H1 (cell line): ENCODE measurements at regions not wholly inside any gene's neighbourhood (a gene's known extent, or its start where the extent isn't known, plus 50 kb on each side); places are given as distances from the start of the nearest gene placed in this dataset.

Source experiments
- CTCF ChIA-PET: fragments of 300-600 bp; sonication (Branson Sonifier 250); formaldehyde crosslinking; loops from one replicate; lab custom pipeline; 2021; ENCODE audit not compliant: partially characterized antibody; lab: Charles Lee
- POLR2A ChIA-PET: fragments of 300-600 bp; sonication (Branson Sonifier 250); formaldehyde crosslinking; loops from one replicate; lab custom pipeline; 2021; ENCODE audit warnings: inconsistent platforms; ENCODE audit not compliant: partially characterized antibody; lab: Charles Lee
- DNase-seq, 2 experiments: peaks; one replicate each; pipeline versions ENCODE4 v3.0.0 to v3.0.0-alpha.2; 2010 to 2022; ENCODE audit warnings: low spot score in 2 of 2, low read depth in 1 of 2, mixed read lengths in 1 of 2
- FAIRE-seq: peaks from 2 replicates; lab custom pipeline; 2011; peaks lifted over from hg19 to GRCh38; lab: Jason Lieb, UNC
- H2AFZ ChIP-seq: 2 replicates; pipeline ENCODE4 v1.8.1; 2012; ENCODE audit warnings: low read length, inconsistent platforms
- H2AK5ac ChIP-seq: 2 replicates; pipeline ENCODE4 v1.6.1; 2013; ENCODE audit warnings: low read depth, low read length
- H2BK120ac ChIP-seq: replicated peaks from 2 replicates; pipeline ENCODE3; 2013; ENCODE audit warnings: low read depth, low read length, inconsistent platforms
- H2BK12ac ChIP-seq: 2 replicates; pipeline ENCODE4 v1.6.1; 2013; ENCODE audit warnings: low read depth, low read length
- H2BK15ac ChIP-seq: 2 replicates; pipeline ENCODE4 v1.6.1; 2013; ENCODE audit warnings: low read length
- H2BK20ac ChIP-seq: 2 replicates; pipeline ENCODE4 v1.6.1; 2013; ENCODE audit warnings: low read length
- H2BK5ac ChIP-seq: 2 replicates; pipeline ENCODE4 v1.6.1; 2013; ENCODE audit warnings: low read depth, low read length
- H3K14ac ChIP-seq: 2 replicates; pipeline ENCODE4 v1.6.1; 2013; ENCODE audit warnings: inconsistent platforms; ENCODE audit not compliant: insufficient read length
- H3K18ac ChIP-seq: 2 replicates; pipeline ENCODE4 v1.6.1; 2013; ENCODE audit warnings: low read length; ENCODE audit errors: extremely low read depth
- H3K23ac ChIP-seq: 2 replicates; pipeline ENCODE4 v1.6.1; 2013; ENCODE audit warnings: inconsistent platforms; ENCODE audit not compliant: insufficient read length
- H3K23me2 ChIP-seq: 2 replicates; pipeline ENCODE4 v1.6.1; 2013; ENCODE audit warnings: low read depth, low read length
- H3K27ac ChIP-seq: 2 replicates; pipeline ENCODE4 v1.6.1; 2011; ENCODE audit warnings: low read depth, low read length, inconsistent platforms
- H3K27me3 ChIP-seq, 4 experiments: replicated peaks in 1 of 4; 1 replicate in 1 of 4; 2 replicates in 3 of 4; pipeline versions ENCODE4 v1.6.1 to v1.8.1; 2011 to 2013; ENCODE audit warnings: low read length in 3 of 4, mild to moderate bottlenecking in 3 of 4, inconsistent platforms in 2 of 4, mixed read lengths in 2 of 4, moderate library complexity in 1 of 4; ENCODE audit not compliant: control insufficient read depth in 3 of 4, insufficient read depth in 3 of 4; ENCODE audit errors: extremely low read depth in 1 of 4
- H3K36me3 ChIP-seq, 4 experiments: 2 replicates each; pipeline versions ENCODE4 v1.6.1 to v1.8.1; 2011 to 2013; ENCODE audit warnings: mild to moderate bottlenecking in 4 of 4, low read length in 3 of 4, moderate library complexity in 2 of 4, control low read depth in 1 of 4, inconsistent platforms in 1 of 4; ENCODE audit not compliant: insufficient read depth in 4 of 4, control insufficient read depth in 2 of 4
- H3K4ac ChIP-seq: replicated peaks from 2 replicates; pipeline ENCODE3; 2013; ENCODE audit warnings: low read length, low read depth, mixed read lengths, inconsistent platforms; ENCODE audit not compliant: insufficient read length
- H3K4me1 ChIP-seq, 4 experiments: replicated peaks in 1 of 4; 1 replicate in 1 of 4; 2 replicates in 3 of 4; pipeline versions ENCODE4 v1.6.1 to v1.8.1; 2011 to 2013; ENCODE audit warnings: low read length in 3 of 4, inconsistent platforms in 2 of 4, mixed read lengths in 1 of 4; ENCODE audit not compliant: insufficient read depth in 4 of 4, control insufficient read depth in 3 of 4
- H3K4me2 ChIP-seq, 2 experiments: 2 replicates each; pipeline versions ENCODE4 v1.6.1 to v1.8.1; 2011 to 2013; ENCODE audit warnings: low read depth in 2 of 2, low read length in 2 of 2, control low read depth in 1 of 2, inconsistent platforms in 1 of 2, mild to moderate bottlenecking in 1 of 2; ENCODE audit not compliant: insufficient read depth in 1 of 2
- H3K4me3 ChIP-seq, 4 experiments: fragments of 200-600, 300-600 bp in 1 of 4; sonication (generic), shearing (Covaris generic), sonication (Bioruptor Twin) in 1 of 4; 2 replicates each; pipeline versions ENCODE4 v1.5.1 to v1.8.1; 2011 to 2016; ENCODE audit warnings: low read length in 4 of 4, low read depth in 3 of 4, control low read depth in 2 of 4, inconsistent platforms in 2 of 4, mild to moderate bottlenecking in 2 of 4, mixed read lengths in 1 of 4, moderate library complexity in 1 of 4; ENCODE audit not compliant: insufficient read depth in 2 of 4; ENCODE audit errors: extremely low read depth in 1 of 4
- H3K56ac ChIP-seq: replicated peaks from 2 replicates; pipeline ENCODE3; 2013; ENCODE audit warnings: low read depth, mild to moderate bottlenecking, mixed read lengths, low read length, inconsistent platforms; ENCODE audit not compliant: insufficient read length
- H3K79me1 ChIP-seq: 2 replicates; pipeline ENCODE4 v1.6.1; 2013; ENCODE audit warnings: low read depth, low read length, control low read depth
- H3K79me2 ChIP-seq, 2 experiments: 2 replicates each; pipeline versions ENCODE4 v1.6.1 to v1.8.1; 2012 to 2013; ENCODE audit warnings: low read length in 2 of 2, mild to moderate bottlenecking in 2 of 2, inconsistent platforms in 1 of 2; ENCODE audit not compliant: insufficient read depth in 2 of 2, control insufficient read depth in 1 of 2
- H3K9ac ChIP-seq, 4 experiments: replicated peaks in 1 of 4; 1 replicate in 1 of 4; 2 replicates in 3 of 4; pipeline versions ENCODE4 v1.6.1 to v1.8.1; 2011 to 2013; ENCODE audit warnings: low read depth in 3 of 4, low read length in 3 of 4, control low read depth in 2 of 4, mild to moderate bottlenecking in 2 of 4, moderate library complexity in 2 of 4, inconsistent platforms in 1 of 4; ENCODE audit errors: extremely low read depth in 1 of 4
- H3K9me3 ChIP-seq, 2 experiments: 2 replicates each; pipeline versions ENCODE4 v1.6.1 to v1.8.1; 2012 to 2013; ENCODE audit warnings: mild to moderate bottlenecking in 2 of 2, moderate library complexity in 2 of 2, control low read depth in 1 of 2, inconsistent platforms in 1 of 2, low read depth in 1 of 2, low read length in 1 of 2, mixed read lengths in 1 of 2; ENCODE audit not compliant: insufficient read depth in 2 of 2
- H4K20me1 ChIP-seq, 2 experiments: replicated peaks in 1 of 2; 2 replicates each; pipeline versions ENCODE3 to v1.8.1; 2011 to 2013; ENCODE audit warnings: inconsistent platforms in 2 of 2, low read length in 2 of 2, mild to moderate bottlenecking in 1 of 2; ENCODE audit not compliant: insufficient read depth in 2 of 2, control insufficient read depth in 1 of 2
- H4K5ac ChIP-seq: 2 replicates; pipeline ENCODE4 v1.6.1; 2013; ENCODE audit warnings: low read length, low read depth, mixed read lengths, inconsistent platforms; ENCODE audit not compliant: insufficient read length
- H4K8ac ChIP-seq: 2 replicates; pipeline ENCODE4 v1.8.0; 2013; ENCODE audit warnings: mild to moderate bottlenecking, moderate library complexity, low read length, inconsistent platforms; ENCODE audit not compliant: insufficient read depth; ENCODE audit errors: extremely low read depth
- H4K91ac ChIP-seq: replicated peaks from 2 replicates; pipeline ENCODE3; 2013; ENCODE audit warnings: low read length, mixed read lengths, inconsistent platforms; ENCODE audit not compliant: insufficient read length
- CEBPB ChIP-seq: IDR thresholded peaks from 2 replicates; pipeline ENCODE4 v1.6.1; 2012; ENCODE audit warnings: low read depth, low read length
- CHD1 ChIP-seq: IDR thresholded peaks from 2 replicates; pipeline ENCODE4 v1.6.1; 2012; ENCODE audit warnings: low read depth, low read length, improper control_type of control experiment
- EP300 ChIP-seq, 2 experiments: IDR thresholded peaks; 1 replicate in 1 of 2; 2 replicates in 1 of 2; pipeline ENCODE4 v1.6.1; 2011 to 2012; ENCODE audit warnings: low read depth in 2 of 2, low read length in 2 of 2, mild to moderate bottlenecking in 2 of 2, borderline replicate concordance in 1 of 2, inconsistent platforms in 1 of 2, moderate library complexity in 1 of 2
- GABPA ChIP-seq: IDR thresholded peaks from 2 replicates; pipeline ENCODE4 v1.6.1; 2011; ENCODE audit warnings: mild to moderate bottlenecking, low read length, moderate library complexity, borderline replicate concordance; ENCODE audit not compliant: insufficient read depth
- HDAC2 ChIP-seq, 2 experiments: fragments of 300-600 bp in 1 of 2; sonication (generic) in 1 of 2; IDR thresholded peaks; 2 replicates each; pipeline ENCODE4 v1.6.1; 2011 to 2012; ENCODE audit warnings: low read depth in 2 of 2, low read length in 2 of 2, mild to moderate bottlenecking in 2 of 2, moderate library complexity in 2 of 2, borderline replicate concordance in 1 of 2, inconsistent platforms in 1 of 2
- JUN ChIP-seq: IDR thresholded peaks from 2 replicates; pipeline ENCODE4 v1.6.1; 2011; ENCODE audit warnings: low read depth, mild to moderate bottlenecking, improper control_type of control experiment, low read length
- RAD21 ChIP-seq, 2 experiments: IDR thresholded peaks in 1 of 2; conservative IDR thresholded peaks in 1 of 2; 2 replicates each; pipeline ENCODE4 v1.6.1; 2011; ENCODE audit warnings: low read depth in 2 of 2, low read length in 2 of 2, improper control_type of control experiment in 1 of 2, inconsistent platforms in 1 of 2, mild to moderate bottlenecking in 1 of 2, moderate library complexity in 1 of 2
- RFX5 ChIP-seq: IDR thresholded peaks from 2 replicates; pipeline ENCODE4 v1.6.1; 2011; ENCODE audit warnings: low read depth, low read length, improper control_type of control experiment, borderline replicate concordance
- SRF ChIP-seq: IDR thresholded peaks from 2 replicates; pipeline ENCODE4 v1.6.1; 2011; ENCODE audit warnings: mild to moderate bottlenecking, low read depth, low read length, moderate library complexity
- ZNF274 ChIP-seq: IDR thresholded peaks from 2 replicates; pipeline ENCODE4 v1.7.0; 2012; ENCODE audit warnings: low read length, borderline replicate concordance; ENCODE audit errors: extremely low read depth
- WGBS, 2 experiments: shearing (Covaris generic) in 1 of 2; methylation state at CpG; one replicate each; pipeline versions ENCODE4 v1.1.6 to v1.1.7; 2013 to 2015; ENCODE audit warnings: low lambda C conversion rate in 2 of 2, mixed read lengths in 2 of 2, inconsistent platforms in 1 of 2, low coverage in 1 of 2, missing lambda C conversion rate in 1 of 2; ENCODE audit not compliant: insufficient replicate concordance in 2 of 2, insufficient coverage in 1 of 2, insufficient read length in 1 of 2; ENCODE audit errors: extremely low coverage in 1 of 2, missing lambda C conversion rate in 1 of 2; 5-methylcytosine and 5-hydroxymethylcytosine counted together
- TF ChIP-seq, protein P1 (sequence below): IDR thresholded peaks from 2 replicates; pipeline ENCODE4 v1.6.1; 2011; ENCODE audit warnings: low read depth, mild to moderate bottlenecking, low read length; ENCODE audit not compliant: insufficient read depth

DNA sequence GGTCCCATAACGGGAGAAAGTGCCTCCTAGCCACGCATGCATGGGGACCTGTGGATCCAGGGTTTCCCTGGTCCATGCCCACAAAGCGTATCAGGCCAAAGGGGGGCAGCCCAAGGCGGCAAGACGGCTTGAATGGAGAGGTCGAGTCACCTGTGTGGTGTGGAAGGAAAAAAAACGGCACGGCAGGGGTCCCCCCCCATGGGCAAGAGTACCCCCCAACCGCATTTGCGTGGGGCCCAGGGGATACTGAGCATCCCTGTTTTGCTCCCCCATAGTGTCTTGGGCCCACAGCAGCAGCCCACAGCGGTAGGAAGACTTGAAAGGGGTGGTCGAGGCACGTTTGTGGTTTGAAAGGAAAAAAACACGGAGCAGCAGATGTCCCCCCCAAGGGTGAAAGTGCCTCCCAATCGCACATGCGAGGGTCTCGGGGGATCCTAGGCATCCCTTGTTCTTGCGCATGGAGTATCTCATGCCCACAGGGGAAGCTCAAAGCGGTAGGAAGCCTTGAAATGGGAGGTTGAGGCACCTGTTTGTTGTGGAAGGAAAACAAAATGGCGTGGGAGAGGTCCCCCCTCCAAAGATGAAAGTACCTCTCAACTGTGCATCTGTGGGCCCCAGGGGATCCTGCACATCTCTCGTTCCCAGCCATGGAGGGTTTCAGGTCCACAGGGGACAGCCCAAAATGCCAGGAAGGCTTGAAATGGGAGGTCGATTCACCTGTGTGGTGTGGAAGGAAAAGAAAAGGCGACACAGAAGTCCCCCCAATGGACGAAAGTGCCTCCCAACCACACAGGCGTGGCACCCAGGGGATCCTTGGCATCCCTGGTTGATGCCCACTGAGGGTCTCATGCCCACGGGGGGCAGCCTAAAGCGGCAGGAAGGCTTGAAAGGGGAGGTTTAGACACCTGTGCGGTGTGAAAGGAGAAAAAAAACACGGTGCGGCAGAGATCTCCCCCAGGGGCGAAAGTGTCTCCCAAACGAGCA is 577.5 kb downstream of the ALG10 start:
- 80% methylated on average over 32 of the region's 32 CpGs; no CpG with 5 or more reads in 1 of the 2 experiments for WGBS, 2 experiments
- H3K4me3 ChIP-seq = no peak overlapping the region
- H4K20me1 ChIP-seq = no peaks in the 10 kb centered on the region
- no peak overlapping the region for H2AK5ac ChIP-seq
- ChIA-PET CTCF (no interaction called here), POLR2A (no interaction called here)
- no peak overlapping the region for H3K18ac ChIP-seq
- H3K79me1 ChIP-seq = no peaks in the 10 kb centered on the region
- H3K27ac ChIP-seq = no peak overlapping the region
- no peak overlapping the region for H3K9ac ChIP-seq
- no peak overlapping the region for H4K5ac ChIP-seq
- no peak overlapping the region for H2AFZ ChIP-seq
- no peaks in the 10 kb centered on the region for H3K36me3 ChIP-seq
- H4K91ac ChIP-seq = no peak overlapping the region
- no peak overlapping the region for H3K56ac ChIP-seq
- H3K79me2 ChIP-seq = no peaks in the 10 kb centered on the region
- no peak overlapping the region; the same call in 1 of the 2 replicates for H4K8ac ChIP-seq
- H2BK15ac ChIP-seq = no peak overlapping the region
- H2BK20ac ChIP-seq = no peak overlapping the region
- H2BK120ac ChIP-seq = no peak overlapping the region
- H3K23me2 ChIP-seq = no peaks in the 10 kb centered on the region
- H3K4ac ChIP-seq = no peak overlapping the region
- H3K9me3 ChIP-seq = peaks cover 85 to 99% of the 10 kb centered on the region in 2 experiments
- H3K14ac ChIP-seq = no peak overlapping the region
- H3K27me3 ChIP-seq = no peaks in the 10 kb centered on the region
- no peaks in the 10 kb centered on the region for H3K4me1 ChIP-seq
- no peak overlapping the region for H2BK5ac ChIP-seq
- DNase-seq (no peak), FAIRE-seq (no peak)
- no peak overlapping the region for H2BK12ac ChIP-seq
- no peak overlapping the region for H3K23ac ChIP-seq
- H3K4me2 ChIP-seq = no peak overlapping the region
- TF ChIP-seq SRF (no peak), EP300 (IDR thresholded peaks at IDR 0.05; ENCODE audit: borderline replicate concordance in 1 of 2, low read depth in 2 of 2, low read length in 2 of 2) (no peak), HDAC2 (IDR thresholded peaks at IDR 0.05; ENCODE audit: borderline replicate concordance in 1 of 2, low read depth in 2 of 2, low read length in 2 of 2) (no peak), JUN (no peak), CHD1 (no peak), GABPA (no peak), RAD21 (IDR thresholded peaks at IDR 0.05 in 1 of 2, conservative IDR thresholded peaks at IDR 0.05 in 1 of 2; ENCODE audit: low read depth in 2 of 2, low read length in 2 of 2) (no peak), RFX5 (no peak), CEBPB (no peak), ZNF274 (no peak)
- TF ChIP-seq, protein P1, sequence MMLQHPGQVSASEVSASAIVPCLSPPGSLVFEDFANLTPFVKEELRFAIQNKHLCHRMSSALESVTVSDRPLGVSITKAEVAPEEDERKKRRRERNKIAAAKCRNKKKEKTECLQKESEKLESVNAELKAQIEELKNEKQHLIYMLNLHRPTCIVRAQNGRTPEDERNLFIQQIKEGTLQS = no peak
